Panc1 (cell line): ENCODE measurements at regions not wholly inside any gene's neighbourhood (a gene's known extent, or its start where the extent isn't known, plus 50 kb on each side); places are given as distances from the start of the nearest gene placed in this dataset.

Experiments
- ATAC-seq: fragments of 200-7000 bp; cut with Tn5 transposase; 2 replicates; pipeline ENCODE4 v1.9.1; 2020; ENCODE audit warnings: mild to moderate bottlenecking, moderate library complexity
- BruUV-seq: library from RNA; stranded (reverse); fragments of 400-500 nt; replicated peaks from 2 replicates; lab custom pipeline; 2021; lab: Mats Ljungman, UMichigan
- CTCF ChIA-PET: fragments of 300-600 bp; sonication (Branson Sonifier 250); formaldehyde crosslinking; loops from one replicate; lab custom pipeline; 2022; ENCODE audit warnings: antibody characterized with exemption; lab: Charles Lee
- POLR2A ChIA-PET: fragments of 300-600 bp; sonication (Branson Sonifier 250); formaldehyde crosslinking; loops from one replicate; lab custom pipeline; 2022; ENCODE audit warnings: antibody characterized with exemption; lab: Charles Lee
- DNase-seq: peaks from one replicate; pipeline ENCODE4 v3.0.0-alpha.2; 2010; ENCODE audit warnings: low read depth, low spot score
- H3K27ac ChIP-seq: 2 replicates; pipeline ENCODE4 v1.5.1; 2011; ENCODE audit warnings: mild to moderate bottlenecking, low read length, inconsistent platforms
- H3K27me3 ChIP-seq: fragments of 200-500 bp; sonication (Bioruptor generic); 2 replicates; pipeline ENCODE4 v1.6.0; 2014; ENCODE audit warnings: low read length, inconsistent platforms; ENCODE audit not compliant: control insufficient read depth, insufficient read depth
- H3K36me3 ChIP-seq: fragments of 200-500 bp; sonication (Bioruptor generic); 2 replicates; pipeline ENCODE4 v1.5.1; 2014; ENCODE audit warnings: inconsistent platforms, mild to moderate bottlenecking, low read length, moderate library complexity; ENCODE audit not compliant: control insufficient read depth, insufficient read depth
- H3K4me1 ChIP-seq: 2 replicates; pipeline ENCODE4 v1.5.1; 2011; ENCODE audit warnings: inconsistent platforms, mild to moderate bottlenecking, low read length, moderate library complexity; ENCODE audit not compliant: control insufficient read depth, insufficient read depth
- H3K4me3 ChIP-seq, 2 experiments: 2 replicates each; pipeline ENCODE4 v1.5.1; 2011 to 2012; ENCODE audit warnings: low read depth in 2 of 2, low read length in 2 of 2, mild to moderate bottlenecking in 2 of 2, inconsistent platforms in 1 of 2, moderate library complexity in 1 of 2
- H3K9me3 ChIP-seq: fragments of 200-500 bp; sonication (Bioruptor generic); 2 replicates; pipeline ENCODE4 v1.5.1; 2014; ENCODE audit warnings: low read depth, mild to moderate bottlenecking, inconsistent platforms, low read length, moderate library complexity; ENCODE audit not compliant: control insufficient read depth, insufficient read depth
- POLR2AphosphoS5 ChIP-seq: IDR thresholded peaks from 2 replicates; pipeline ENCODE4 v1.6.1; 2012; ENCODE audit warnings: mild to moderate bottlenecking, low read depth, low read length, moderate library complexity
- SIN3A ChIP-seq: IDR thresholded peaks from 2 replicates; pipeline ENCODE4 v1.6.1; 2012; ENCODE audit warnings: low read depth, mild to moderate bottlenecking, low read length, moderate library complexity, borderline replicate concordance; ENCODE audit not compliant: insufficient read depth
- TCF7L2 ChIP-seq: IDR thresholded peaks from 2 replicates; pipeline ENCODE4 v1.6.1; 2011; ENCODE audit warnings: mild to moderate bottlenecking, low read depth, low read length, inconsistent platforms
- in situ Hi-C: cut with HindIII; loops from 2 replicates; pipeline ENCODE4 v1.10.0; 2016; ENCODE audit warnings: low sequenced_read_pairs, low pct_unique_long_range_greater_than_20kb
- intact Hi-C: fragments of 100-400 bp; cut with micrococcal nuclease; formaldehyde crosslinking; loops from one replicate; pipeline ENCODE4 v1.10.0; 2022; ENCODE audit not compliant: unreplicated experiment
- TF ChIP-seq, protein P1 (sequence below), 2 experiments: IDR thresholded peaks; 2 replicates each; pipeline ENCODE4 v1.6.1; 2011 to 2012; ENCODE audit warnings: low read depth in 2 of 2, control low read depth in 1 of 2, low read length in 1 of 2, mild to moderate bottlenecking in 1 of 2, moderate library complexity in 1 of 2; ENCODE audit not compliant: insufficient read depth in 1 of 2
- TF ChIP-seq, protein P2 (sequence below): fragments of 450-650 bp; IDR thresholded peaks from 2 replicates; pipeline ENCODE4 v1.5.1; 2017; ENCODE audit warnings: mild to moderate bottlenecking

DNA sequence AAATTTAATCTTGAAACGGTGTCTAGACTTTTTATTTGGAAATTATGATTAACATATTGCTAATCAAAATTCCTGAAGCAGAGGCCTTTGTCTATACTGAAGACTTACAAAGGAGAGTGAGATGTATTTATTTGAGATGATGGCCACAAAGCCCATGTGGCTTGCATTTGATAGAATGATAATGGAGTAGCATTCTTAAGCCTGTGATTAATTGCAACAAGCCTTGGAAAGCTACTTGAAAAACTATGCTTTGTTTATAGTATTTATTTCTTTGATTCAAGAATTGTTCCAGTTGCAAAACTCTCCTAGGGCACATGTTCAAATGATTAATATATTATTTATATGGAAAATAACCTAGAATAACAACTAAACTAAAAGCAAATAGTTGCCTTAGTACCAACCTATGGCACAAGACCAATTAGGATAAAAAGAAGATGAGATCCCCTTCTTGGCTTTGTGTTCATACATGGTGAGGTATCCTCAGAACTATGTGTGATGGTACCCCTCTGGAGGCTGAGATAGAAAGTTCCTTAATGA, 244.1 kb upstream of the TBL1XR1 start:
- CTCF ChIA-PET: interaction anchor here (0.5 kb wide), 1 partner anchor 31 kb away, joined by 4 read pairs; no protein-coding TSS in a partner anchor

DNA sequence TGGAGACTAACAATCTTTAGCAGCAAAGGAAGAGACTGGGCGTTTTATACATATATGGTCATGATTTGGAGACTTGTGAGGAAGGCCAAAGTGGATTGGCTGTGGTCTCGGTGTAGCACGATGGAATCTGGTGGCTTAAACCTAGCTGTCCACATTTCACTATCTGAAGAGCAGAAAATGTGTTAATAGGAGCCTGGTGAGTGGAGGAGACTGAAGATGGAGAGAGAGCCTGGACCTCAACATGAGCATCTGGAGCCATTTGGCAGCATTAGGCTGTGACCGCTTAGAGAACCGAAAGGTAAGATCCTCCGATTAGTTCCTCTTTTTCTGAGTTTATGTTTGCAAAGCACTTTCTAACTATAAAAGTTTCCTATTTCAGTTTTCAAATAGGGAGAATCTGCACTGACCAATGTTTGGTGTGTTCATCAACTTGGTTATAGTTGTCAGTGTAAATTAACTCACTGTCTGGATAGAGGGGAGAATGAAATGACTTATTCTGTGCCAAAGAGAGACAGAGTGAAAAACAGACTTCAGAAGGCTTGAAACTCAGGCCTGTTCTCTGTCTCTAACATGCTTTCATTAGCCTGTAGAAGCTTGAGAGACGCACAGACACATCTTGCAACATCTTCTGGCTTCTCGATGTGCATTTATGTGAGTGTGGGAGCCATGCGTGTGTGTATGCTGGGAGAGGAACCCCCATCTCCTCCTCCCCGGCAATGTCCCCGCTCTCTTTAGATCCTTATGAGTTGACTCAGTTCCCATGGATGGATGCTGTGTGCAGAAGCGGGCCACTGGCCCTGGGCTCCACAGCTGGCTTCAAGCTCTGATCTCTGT, 244.7 kb upstream of the TBL1XR1 start:
- ATAC-seq: no peak
- TF ChIP-seq, protein P1, sequence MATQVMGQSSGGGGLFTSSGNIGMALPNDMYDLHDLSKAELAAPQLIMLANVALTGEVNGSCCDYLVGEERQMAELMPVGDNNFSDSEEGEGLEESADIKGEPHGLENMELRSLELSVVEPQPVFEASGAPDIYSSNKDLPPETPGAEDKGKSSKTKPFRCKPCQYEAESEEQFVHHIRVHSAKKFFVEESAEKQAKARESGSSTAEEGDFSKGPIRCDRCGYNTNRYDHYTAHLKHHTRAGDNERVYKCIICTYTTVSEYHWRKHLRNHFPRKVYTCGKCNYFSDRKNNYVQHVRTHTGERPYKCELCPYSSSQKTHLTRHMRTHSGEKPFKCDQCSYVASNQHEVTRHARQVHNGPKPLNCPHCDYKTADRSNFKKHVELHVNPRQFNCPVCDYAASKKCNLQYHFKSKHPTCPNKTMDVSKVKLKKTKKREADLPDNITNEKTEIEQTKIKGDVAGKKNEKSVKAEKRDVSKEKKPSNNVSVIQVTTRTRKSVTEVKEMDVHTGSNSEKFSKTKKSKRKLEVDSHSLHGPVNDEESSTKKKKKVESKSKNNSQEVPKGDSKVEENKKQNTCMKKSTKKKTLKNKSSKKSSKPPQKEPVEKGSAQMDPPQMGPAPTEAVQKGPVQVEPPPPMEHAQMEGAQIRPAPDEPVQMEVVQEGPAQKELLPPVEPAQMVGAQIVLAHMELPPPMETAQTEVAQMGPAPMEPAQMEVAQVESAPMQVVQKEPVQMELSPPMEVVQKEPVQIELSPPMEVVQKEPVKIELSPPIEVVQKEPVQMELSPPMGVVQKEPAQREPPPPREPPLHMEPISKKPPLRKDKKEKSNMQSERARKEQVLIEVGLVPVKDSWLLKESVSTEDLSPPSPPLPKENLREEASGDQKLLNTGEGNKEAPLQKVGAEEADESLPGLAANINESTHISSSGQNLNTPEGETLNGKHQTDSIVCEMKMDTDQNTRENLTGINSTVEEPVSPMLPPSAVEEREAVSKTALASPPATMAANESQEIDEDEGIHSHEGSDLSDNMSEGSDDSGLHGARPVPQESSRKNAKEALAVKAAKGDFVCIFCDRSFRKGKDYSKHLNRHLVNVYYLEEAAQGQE (IDR thresholded peaks at IDR 0.05; ENCODE audit: insufficient read depth in 1 of 2, low read depth in 2 of 2, low read length in 1 of 2): no peak
- TF ChIP-seq, protein P2, sequence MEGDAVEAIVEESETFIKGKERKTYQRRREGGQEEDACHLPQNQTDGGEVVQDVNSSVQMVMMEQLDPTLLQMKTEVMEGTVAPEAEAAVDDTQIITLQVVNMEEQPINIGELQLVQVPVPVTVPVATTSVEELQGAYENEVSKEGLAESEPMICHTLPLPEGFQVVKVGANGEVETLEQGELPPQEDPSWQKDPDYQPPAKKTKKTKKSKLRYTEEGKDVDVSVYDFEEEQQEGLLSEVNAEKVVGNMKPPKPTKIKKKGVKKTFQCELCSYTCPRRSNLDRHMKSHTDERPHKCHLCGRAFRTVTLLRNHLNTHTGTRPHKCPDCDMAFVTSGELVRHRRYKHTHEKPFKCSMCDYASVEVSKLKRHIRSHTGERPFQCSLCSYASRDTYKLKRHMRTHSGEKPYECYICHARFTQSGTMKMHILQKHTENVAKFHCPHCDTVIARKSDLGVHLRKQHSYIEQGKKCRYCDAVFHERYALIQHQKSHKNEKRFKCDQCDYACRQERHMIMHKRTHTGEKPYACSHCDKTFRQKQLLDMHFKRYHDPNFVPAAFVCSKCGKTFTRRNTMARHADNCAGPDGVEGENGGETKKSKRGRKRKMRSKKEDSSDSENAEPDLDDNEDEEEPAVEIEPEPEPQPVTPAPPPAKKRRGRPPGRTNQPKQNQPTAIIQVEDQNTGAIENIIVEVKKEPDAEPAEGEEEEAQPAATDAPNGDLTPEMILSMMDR: no peak
- TF ChIP-seq TCF7L2 (no peak), SIN3A (no peak), POLR2AphosphoS5 (no peak)
- BruUV-seq: no TSS peak

More for the DNA sequence above, 244.1 kb upstream of the TBL1XR1 start:
- POLR2A ChIA-PET: no interaction called here
- TF ChIP-seq, protein P2: no peak
- no peak for TF ChIP-seq POLR2AphosphoS5
- no peak for TF ChIP-seq SIN3A
- no peak for TF ChIP-seq TCF7L2
- TF ChIP-seq, protein P1 (IDR thresholded peaks at IDR 0.05; ENCODE audit: insufficient read depth in 1 of 2, low read depth in 2 of 2, low read length in 1 of 2): no peak
- Histone ChIP-seq H3K4me1 (peaks cover 12% of the 10 kb centered on the region; the same call in 1 of the 2 replicates), H3K4me3 (no peak overlapping the region), H3K27me3 (no peaks in the 10 kb centered on the region), H3K27ac (peak overlapping the region; percentile 79; the same call in 1 of the 2 replicates), H3K36me3 (no peaks in the 10 kb centered on the region), H3K9me3 (no peaks in the 10 kb centered on the region)
- in situ Hi-C loops: no loop called here
- intact Hi-C loops: no loop called here
- DNase-seq: no peak
- no peak for ATAC-seq
- BruUV-seq: no TSS peak

More for the DNA sequence above, 244.7 kb upstream of the TBL1XR1 start:
- H3K4me1 ChIP-seq: peaks cover 12% of the 10 kb centered on the region; the same call in 1 of the 2 replicates
- H3K4me3 ChIP-seq: no peak overlapping the region
- in situ Hi-C loops (no loop called here), intact Hi-C loops (no loop called here)
- H3K36me3 ChIP-seq: no peaks in the 10 kb centered on the region
- peak overlapping the region; percentile 79 for H3K27ac ChIP-seq
- no peaks in the 10 kb centered on the region for H3K27me3 ChIP-seq
- no peak for DNase-seq
- CTCF ChIA-PET: interaction anchor here (0.5 to 0.7 kb wide), 2 partner anchors 32 to 408 kb away, joined by 3 to 4 read pairs; no protein-coding TSS in a partner anchor
- no peaks in the 10 kb centered on the region for H3K9me3 ChIP-seq
- POLR2A ChIA-PET: no interaction called here
